NCI-H187 (cell line): ENCODE measurements at regions not wholly inside any gene's neighbourhood (a gene's known extent, or its start where the extent isn't known, plus 50 kb on each side); places are given as distances from the start of the nearest gene placed in this dataset.
"Not testable (repeated sequence)": the region's sequence is repeated elsewhere in the genome, so short reads cannot be mapped to it uniquely, and the experiment has no call there.

ENCODE experiments used
- DNase-seq, 2 experiments: peaks; one replicate each; lab custom pipeline; 2025; lab: John Stamatoyannopoulos, UW

DNA sequence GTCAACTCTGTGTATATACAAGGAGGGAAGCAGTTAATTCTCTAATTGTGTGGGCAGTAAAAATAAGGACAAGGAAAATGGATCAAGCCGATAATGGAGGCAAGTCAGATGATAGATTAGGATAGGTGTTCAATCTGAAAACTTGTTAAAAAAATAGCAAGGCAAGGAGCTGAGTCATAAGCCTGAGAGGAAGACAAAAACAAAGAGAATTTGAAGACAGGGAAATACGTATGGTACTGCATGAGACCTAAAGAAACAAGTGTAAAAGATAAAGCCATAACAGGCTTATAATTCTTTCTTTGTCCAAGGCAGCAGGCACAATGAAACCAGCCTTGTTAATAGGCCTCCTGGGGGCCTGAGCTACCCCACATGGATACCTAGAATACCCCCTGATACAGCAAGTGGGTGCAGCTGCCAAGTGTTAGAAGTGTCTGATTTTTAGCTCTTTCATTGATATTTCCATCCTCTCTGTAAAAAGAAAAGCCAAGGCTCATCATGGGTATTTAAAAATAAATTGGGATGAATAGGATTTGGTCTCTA is 1570.6 kb upstream of the LRRTM3 start:
- no peak for DNase-seq

DNA sequence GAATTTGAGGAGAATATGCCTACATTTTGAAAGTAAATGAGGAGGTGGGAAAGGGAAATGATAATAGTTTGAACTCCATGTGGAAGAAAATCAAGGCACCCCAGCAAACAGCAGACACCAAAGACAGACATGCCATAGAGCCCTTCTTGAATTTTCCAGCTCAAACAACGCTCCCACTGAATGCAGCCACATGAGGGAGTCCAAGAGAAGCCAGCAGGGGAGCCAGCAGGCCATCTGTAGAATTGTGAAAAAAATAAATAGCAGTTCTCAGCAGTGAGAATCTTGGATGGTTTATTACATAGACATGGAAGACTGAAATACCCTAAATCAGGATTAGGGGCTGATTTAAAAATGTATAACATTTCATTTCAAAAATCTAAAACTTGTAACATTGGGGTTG is 1567.3 kb upstream of the LRRTM3 start:
- no peak for DNase-seq

DNA sequence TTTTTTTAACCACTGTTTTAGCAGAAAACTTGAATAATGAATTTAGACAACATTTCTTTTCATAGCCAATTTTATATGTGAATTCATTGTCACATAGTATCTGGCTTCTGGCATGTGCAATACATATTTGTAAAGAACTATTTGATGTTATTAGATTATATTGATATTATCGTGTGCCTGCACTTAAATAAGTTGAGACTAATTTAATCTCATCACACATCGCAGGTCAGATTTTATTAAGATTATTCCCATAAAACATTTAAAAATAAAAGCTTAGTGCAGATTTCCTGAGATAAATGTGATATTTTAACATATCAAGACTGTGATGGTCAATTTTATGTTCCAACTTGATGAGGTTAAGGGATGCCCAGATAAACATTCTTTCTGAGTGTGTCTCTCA is 1565.3 kb upstream of the LRRTM3 start:
- DNase-seq = no peak

DNA sequence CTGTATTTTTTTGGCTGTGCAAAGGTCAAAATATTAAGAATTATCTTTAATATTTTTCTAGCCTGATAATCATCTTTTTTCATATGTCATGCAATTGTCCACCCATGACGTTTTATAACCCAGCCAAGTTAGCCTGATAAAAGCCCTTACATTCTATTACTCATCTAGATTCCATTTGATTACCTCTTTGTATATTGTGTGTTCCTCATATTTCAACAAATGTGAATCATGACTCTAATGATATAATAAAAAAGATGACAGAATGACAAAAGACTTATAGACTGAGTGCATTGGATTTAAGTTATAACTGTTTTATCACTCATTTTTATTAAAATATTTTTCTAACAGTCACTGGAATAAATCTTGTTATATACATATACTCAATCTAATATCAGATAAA is 1560.0 kb upstream of the LRRTM3 start:
- no peak for DNase-seq

DNA sequence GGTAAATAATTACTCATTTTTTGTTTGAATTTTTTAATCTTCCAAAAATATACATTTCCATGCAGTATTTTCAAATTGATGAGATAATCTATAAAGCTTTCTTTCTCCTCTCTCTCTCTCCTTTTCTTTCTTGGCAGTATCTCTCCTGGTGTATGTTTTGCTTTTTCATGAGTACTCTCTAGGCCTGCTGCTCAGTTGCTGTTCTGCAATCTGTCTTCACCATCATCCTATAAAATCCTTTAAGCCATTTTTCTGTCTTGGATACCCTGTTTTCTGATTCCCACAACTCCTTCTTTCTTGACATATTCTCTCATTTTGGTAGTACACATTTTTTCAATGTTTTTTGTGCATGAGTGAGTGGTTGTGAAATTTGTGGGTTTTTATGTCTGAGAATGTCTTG is 1558.1 kb upstream of the LRRTM3 start:
- DNase-seq = no peak

DNA sequence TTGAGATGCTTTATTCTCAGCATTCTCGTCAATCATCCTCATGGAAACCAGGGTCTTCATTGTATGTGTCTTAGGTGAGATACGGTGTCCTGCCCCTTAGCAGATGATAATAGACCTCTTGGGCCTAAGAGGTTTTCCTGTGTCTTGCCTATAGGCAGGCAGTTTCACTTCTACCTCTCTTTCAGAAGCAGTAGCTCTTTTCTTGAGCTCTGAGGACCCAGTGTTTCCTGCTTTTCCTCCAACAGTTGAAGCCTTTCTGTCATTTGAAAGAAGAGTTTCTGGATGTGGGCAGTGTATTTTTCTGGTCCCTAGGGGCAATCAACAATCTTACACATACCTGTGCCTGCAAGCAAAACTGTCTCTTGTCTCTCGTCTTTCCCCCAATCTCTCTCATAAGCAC is 1550.3 kb upstream of the LRRTM3 start:
- DNase-seq = no peak

DNA sequence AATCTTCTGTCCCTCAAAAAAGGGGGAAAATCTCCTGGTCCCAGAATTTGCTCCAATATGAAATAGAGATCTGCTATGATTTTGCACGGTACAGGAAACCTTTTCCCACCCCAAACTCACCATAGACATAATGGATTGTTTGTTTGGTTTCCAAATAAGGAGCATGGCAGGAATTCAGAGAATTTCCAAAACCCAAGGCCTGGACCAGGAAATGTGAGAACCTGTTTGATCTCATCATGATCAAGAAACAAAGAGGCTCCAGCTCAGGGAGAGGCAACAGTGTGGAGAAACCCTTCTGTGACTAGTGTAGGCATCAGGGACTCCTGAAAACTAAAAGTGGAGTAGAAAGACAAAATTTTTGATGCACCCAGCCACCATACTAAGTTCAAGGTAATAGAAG is 1548.1 kb upstream of the LRRTM3 start:
- no peak for DNase-seq

DNA sequence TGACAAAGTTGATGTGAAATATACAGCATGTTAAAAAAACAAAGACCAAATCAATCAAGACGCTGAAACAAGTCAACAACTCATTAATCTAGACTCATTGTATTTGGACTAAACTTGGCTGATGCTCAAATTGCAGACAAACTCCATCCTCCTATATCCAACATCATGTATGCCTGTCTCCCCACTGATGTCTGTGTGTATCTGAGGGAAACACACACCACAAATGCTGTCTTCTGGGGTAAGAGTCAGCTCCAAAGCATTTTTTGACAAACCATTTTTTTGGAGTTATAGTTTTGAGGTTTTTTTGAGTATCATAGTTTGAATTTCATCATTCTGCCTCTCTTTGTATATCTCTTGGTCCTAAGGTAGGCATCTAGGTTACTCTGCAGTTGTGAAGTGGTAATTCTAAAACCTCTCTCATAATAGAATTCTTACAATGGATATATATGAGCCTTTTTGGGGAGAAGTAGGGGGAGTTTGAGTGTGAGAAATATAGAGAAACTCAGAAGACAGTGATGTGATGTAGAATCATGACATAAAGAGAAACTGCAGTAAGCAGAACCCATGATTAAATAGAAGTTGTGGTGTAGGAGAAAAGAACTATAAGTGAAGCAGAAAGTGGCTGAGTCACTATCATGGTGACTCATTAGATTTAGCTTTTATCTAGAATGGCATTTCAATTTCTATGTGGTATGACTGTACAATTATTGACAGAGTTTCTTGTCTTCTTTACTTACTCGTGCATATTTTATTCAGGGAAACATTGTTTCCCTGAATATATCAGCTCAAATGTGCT is 1531.1 kb upstream of the LRRTM3 start:
- DNase-seq = no peak

DNA sequence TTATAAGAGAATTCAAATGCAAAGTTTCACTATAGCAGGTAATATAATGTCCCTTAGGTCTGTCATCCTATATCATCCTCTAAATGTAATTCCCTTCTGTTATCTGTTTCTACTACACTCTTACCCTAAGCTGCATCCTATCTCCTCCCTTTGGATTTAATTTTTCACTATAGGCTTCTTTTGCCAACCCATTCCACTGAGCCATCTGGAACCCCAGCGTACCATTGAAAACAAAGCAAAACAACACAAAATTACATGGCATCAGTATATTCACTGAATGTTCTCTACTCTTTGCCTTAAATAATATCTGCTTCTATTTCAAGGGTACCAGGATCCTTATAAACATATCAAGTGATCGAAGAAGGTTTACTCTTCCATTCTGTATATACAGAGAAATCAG is 1530.2 kb upstream of the LRRTM3 start:
- DNase-seq = no peak

DNA sequence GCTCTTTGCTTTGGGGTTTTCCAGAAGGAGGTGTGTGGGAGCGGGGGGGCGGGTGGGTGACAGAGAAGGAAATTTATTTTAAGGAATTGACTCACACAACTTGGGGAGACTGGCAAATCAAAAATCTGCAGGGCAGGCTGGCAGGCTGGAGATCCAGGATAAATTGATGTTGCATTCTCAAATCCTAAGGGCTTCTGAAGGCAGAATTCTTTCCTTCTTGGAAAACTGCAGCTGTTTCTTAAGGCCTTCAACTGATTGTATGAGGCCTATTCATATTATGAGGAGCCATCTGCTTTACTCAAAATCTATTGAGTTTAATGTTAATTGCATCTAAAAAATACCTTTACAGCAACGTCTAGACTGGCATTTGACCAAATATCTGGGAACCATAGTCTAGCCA is 1528.8 kb upstream of the LRRTM3 start:
- no peak for DNase-seq

DNA sequence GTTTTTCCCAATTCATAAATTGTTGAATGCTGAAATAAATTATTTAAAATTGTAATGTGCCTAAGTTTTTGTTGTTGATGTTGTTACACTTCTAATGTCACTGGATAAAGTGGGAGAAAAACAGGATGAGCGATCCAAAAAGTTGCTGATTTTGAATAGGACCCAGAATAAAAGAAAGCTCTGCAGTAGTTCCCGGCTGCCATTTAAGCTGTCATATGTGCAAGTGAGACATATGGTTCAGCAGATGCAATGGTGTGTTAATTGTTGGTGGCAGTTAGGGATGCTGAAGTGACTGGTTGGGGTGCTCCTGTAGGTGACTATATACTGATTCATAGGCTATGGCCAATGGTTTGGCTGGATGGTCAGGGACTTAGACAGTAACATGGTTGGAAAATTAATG is 1517.4 kb upstream of the LRRTM3 start:
- no peak for DNase-seq

DNA sequence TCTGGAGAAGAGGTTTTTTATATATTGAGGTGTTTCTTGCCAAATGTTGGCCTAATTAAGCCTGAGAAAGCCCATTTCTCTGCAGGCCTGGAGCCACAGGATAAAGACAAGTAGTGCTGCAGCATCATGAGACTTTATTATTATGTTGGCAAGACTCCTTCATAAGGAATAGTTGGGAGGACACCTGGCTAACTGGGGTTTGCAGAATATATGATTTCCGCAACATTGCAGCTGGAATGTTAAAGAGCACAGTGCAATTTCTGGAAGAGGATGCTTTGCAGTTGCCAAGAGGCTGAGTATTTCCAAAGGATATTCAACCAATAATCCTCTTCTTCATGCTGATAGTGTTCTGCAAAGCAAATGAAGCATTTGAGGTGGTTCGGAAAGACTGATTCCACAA is 1512.8 kb upstream of the LRRTM3 start:
- DNase-seq = no peak

DNA sequence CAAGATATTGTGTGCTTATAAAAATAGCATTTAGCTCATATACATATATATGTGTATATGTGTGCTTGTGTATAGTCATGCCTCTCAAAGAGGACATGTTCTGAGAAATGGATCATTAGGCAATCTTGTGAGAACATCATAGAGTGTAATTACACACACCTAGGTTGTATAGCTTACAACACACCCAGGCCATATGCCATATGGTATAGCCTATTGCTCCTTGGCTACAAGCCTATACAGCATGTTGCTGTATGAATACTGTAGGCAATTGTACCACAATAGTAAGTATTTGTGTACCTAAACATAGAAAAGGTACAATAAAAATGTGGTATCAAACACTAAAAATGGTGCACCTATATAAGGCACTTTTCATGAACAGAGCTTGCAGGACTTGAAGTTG is 1510.5 kb upstream of the LRRTM3 start:
- no peak for DNase-seq

DNA sequence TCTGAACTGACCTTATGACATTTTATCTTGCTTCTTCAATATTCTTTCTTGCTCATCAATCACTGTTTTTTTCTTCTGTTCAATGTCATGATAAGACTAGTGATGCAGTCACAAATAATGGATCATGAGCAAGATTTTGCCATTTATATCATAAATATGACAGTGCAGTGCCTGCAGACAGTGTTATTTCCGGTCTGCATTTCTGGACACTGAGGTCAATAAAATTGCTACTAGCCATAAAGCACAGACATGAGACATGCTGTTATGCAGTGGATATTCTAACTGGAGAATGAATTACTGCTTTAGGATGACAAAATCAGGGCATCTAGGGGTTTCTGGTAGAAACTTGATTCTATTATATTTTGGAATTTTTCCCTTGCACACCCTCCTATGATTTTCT is 1509.7 kb upstream of the LRRTM3 start:
- no peak for DNase-seq

DNA sequence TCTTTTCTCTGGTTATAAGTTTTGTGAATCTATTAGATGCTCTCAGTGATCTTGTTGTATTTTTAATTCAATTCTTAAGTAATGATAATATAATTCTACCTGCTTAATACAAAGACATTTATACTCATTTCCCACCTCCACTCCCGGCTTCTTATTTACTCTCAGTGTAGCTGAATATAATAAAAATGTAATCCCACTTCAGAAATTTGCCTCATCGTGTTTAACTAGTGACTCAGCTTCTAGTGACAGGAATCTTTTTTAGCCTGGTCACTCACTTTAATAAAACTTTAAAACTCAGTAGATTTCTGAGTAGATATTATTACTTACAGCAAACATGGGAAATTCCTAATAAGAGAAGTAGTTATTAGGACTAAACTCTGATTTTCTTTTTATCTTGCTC is 1506.2 kb upstream of the LRRTM3 start:
- no peak for DNase-seq

DNA sequence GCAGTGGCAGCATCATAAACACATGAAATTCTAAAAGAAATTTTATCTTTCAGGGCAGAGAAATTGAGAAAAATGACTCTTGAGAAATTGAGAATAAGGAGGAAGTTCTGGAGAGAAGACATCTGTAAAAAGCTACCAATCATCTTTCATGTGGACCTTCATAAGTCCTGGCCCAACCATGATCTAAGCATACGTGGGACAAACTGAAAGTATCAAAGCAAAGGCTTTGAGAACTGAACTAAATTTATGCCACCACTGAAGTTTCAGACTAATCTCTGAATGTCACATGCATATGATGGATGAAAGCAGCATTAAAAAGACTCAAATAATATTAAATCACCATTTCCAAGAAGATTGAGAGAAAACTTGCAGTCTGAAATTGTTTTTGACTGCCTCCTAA is 1502.8 kb upstream of the LRRTM3 start:
- no peak for DNase-seq

DNA sequence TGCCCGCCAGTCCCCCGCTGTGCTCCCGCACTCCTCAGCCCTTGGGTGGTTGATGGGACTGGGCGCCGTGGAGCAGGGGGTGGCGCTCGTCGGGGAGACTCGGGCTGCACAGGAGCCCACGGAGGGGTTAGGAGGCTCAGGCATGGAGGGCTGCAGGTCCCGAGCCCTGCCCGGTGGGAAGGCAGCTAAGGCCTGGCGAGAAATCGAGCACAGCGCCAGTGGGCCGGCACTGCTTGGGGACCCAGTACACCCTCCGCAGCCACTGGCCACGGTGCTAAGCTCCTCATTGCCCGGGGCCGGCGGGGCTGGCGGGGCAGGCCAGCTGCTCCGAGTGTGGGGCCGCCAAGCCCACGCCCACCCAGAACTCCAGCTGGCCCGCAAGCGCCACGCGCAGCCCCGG is 1496.5 kb upstream of the LRRTM3 start:
- DNase-seq = not testable (repeated sequence)

DNA sequence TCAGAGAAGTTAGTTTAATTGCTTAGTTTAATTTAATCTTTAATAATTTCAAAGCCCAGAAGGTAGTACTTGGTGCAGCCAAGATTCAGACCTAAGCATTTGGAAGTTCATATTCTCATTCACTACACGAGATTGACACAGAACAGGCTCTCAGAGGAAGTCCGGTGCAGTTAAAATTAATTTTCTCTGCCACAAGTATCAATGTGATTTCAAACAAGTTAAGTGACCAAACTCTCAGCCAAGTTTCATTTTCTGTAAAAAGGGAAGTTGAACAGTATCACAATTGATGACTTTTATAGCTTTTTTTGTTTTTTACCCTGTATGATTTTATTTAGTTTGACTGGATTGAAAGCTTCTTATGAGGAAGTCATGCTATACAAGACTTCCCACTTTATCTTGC is 1494.9 kb upstream of the LRRTM3 start:
- DNase-seq = no peak

DNA sequence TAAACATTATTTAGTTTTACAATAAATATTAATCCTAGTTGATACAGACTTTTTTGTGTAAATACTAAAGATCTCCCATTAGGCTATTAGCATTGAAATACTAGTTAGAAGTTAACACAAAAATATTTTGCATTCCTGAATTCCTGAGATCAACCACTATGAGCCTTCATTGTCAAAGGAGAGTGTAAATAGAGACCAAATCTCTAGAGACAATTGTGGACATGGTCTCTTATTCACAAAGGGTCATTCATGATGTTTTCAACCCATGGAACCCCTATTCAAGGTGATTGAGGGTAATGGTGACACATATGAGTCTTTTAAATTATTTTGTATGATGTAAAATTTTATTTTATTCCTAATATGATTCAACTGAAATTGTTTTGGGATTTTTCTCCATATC is 1454.8 kb upstream of the LRRTM3 start:
- DNase-seq = no peak

DNA sequence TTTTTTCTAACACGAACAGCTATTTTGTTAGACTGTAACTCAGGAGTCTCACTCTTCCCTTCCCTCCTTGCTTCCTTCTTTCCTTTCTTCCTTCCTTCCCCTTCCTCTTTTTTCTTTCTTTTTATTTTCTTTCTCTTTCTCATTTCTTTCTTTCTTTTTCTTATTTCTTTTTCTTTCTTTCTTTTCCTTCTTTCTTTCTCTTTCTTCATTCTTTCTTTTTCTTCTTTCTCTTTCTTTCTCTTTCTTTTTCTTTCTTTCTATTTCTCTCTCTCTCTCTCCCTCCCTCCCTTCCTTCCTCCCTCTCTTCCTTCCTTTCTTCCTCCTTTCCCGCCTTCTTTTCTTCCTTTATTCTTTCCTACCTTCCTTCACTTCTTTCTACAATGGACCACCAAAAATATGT is 1443.0 kb upstream of the LRRTM3 start:
- DNase-seq = no peak

DNA sequence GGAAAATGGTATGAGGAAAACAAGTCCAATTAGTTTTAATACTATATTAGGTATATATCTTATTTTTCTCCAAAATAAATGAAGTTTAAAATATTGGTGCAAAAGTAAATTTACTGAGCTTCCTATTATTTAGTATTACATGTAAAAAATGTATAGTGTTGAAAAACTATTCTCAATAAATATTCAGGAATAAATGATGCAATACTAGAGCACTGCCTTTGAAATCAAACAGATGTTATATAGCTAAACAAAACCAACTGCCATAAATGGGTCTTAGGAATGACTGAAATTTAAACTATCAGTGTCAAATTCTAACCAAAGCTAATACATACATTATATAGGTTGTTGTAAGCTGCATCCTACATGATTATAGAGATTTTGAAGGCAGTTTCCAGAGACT is 1434.0 kb upstream of the LRRTM3 start:
- no peak for DNase-seq

DNA sequence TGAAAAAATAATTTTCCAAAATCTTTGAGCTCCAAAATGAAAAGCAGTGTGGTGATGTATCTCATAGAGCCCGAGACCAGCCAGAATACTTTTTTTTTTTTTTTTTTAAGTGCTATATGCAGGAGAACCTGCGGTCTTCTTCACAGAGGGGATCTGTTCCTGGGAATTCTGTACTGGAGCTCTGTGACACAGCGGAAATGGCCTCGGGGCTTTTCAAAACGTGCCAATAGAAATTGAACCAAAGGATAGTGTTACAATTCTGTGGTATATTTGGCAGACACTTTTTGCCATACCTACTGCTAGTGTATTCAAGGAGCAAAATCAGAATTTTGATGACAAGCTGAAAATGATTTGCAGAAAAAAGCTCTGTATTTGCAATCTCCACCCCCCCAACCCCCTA is 1429.3 kb upstream of the LRRTM3 start:
- no peak for DNase-seq

DNA sequence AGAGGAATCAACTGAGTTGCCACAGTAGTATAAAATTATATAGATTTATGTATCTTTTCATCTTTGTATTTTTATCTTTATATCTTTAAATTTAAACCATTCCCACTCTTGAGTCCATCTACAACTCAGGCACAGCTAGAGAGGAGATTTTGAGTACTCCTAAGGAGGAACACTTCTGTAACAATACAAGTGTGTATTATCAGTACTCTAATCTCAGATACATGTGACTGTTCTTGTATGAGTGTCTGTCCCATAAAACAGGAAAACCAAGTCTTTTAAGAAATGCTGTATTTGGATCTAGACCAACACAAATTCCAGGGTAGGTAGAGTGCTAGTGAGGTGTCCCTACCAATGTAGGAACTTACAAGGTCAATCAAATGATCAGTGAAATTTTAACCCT is 1428.0 kb upstream of the LRRTM3 start:
- no peak for DNase-seq

DNA sequence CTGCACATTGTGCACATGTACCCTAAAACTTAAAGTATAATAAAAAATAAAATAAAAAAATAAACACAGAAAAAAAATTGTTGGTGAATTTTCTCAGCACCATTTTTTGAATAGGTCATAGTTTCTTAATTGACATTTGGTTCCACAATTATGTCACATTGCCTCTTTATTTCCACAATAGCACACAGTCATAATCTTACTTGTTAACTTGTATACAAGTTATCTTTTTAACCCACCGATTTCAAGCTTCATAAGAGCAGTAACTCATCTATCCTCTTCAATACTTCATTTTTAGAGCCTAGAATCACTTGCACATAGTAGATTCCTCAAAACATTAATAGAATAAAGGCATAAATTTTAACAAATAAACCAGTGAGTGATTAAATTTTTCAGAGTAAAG is 1425.1 kb upstream of the LRRTM3 start:
- no peak for DNase-seq
